A673 (cell line): ENCODE measurements at regions not wholly inside any gene's neighbourhood (a gene's known extent, or its start where the extent isn't known, plus 50 kb on each side); places are given as distances from the start of the nearest gene placed in this dataset.

ENCODE experiments used
- CTCF ChIP-seq: fragments of 300-800, 200-600 bp; sonication (generic); conservative IDR thresholded peaks from 2 replicates; pipeline ENCODE4 v1.5.1; 2017; ENCODE audit warnings: low read depth, mild to moderate bottlenecking, antibody characterized with exemption, low read length, moderate library complexity, mixed read lengths
- EZH2 ChIP-seq: fragments of 200-600 bp; sonication (generic); IDR thresholded peaks from 2 replicates; pipeline ENCODE4 v1.6.1; 2017; ENCODE audit warnings: borderline replicate concordance, low read depth, mild to moderate bottlenecking, mixed read lengths, antibody characterized with exemption, low read length; ENCODE audit not compliant: poor library complexity, severe bottlenecking

GRCh38 chr6:95197590-95197989 lies 379.7 kb upstream of the MANEA start:
- no peak for TF ChIP-seq CTCF
- no peak for TF ChIP-seq EZH2
